Astrocyte (in vitro differentiated cells and primary cell): ENCODE measurements at regions not wholly inside any gene's neighbourhood (a gene's known extent, or its start where the extent isn't known, plus 50 kb on each side); places are given as distances from the start of the nearest gene placed in this dataset.

Experiments used
- DNase-seq: peaks from one replicate; pipeline ENCODE4 v3.0.0-alpha.2; 2010; ENCODE audit warnings: low read depth
- FAIRE-seq: peaks from 2 replicates; lab custom pipeline; 2011; peaks lifted over from hg19 to GRCh38; lab: Jason Lieb, UNC
- H2AFZ ChIP-seq: 2 replicates; pipeline ENCODE4 v1.6.0; 2012; ENCODE audit warnings: low read depth, low read length, inconsistent platforms
- H3K27ac ChIP-seq: 2 replicates; pipeline ENCODE4 v1.5.1; 2011; ENCODE audit warnings: low read depth, low read length, inconsistent platforms
- H3K27me3 ChIP-seq: 2 replicates; pipeline ENCODE4 v1.6.0; 2011; ENCODE audit warnings: low read length, inconsistent platforms; ENCODE audit not compliant: insufficient read depth
- H3K36me3 ChIP-seq: 2 replicates; pipeline ENCODE4 v1.5.1; 2011; ENCODE audit warnings: low read length, inconsistent platforms; ENCODE audit not compliant: insufficient read depth
- H3K4me1 ChIP-seq: 2 replicates; pipeline ENCODE4 v1.5.1; 2011; ENCODE audit warnings: low read length, inconsistent platforms; ENCODE audit not compliant: insufficient read depth
- H3K4me2 ChIP-seq: 2 replicates; pipeline ENCODE4 v1.6.0; 2012; ENCODE audit warnings: low read length, inconsistent platforms
- H3K4me3 ChIP-seq: 2 replicates; pipeline ENCODE4 v1.5.1; 2011; ENCODE audit warnings: low read depth, mild to moderate bottlenecking, low read length, inconsistent platforms; ENCODE audit not compliant: insufficient read depth
- H3K79me2 ChIP-seq: 2 replicates; pipeline ENCODE4 v1.6.0; 2012; ENCODE audit warnings: mild to moderate bottlenecking, low read length, inconsistent platforms; ENCODE audit not compliant: insufficient read depth
- H3K9ac ChIP-seq: 2 replicates; pipeline ENCODE4 v1.6.0; 2012; ENCODE audit warnings: mild to moderate bottlenecking, low read length, inconsistent platforms
- H3K9me3 ChIP-seq: 2 replicates; pipeline ENCODE4 v1.5.1; 2012; ENCODE audit warnings: low read depth, mild to moderate bottlenecking, low read length, inconsistent platforms; ENCODE audit not compliant: insufficient read depth
- H4K20me1 ChIP-seq: 2 replicates; pipeline ENCODE4 v1.6.0; 2012; ENCODE audit warnings: low read length, inconsistent platforms; ENCODE audit not compliant: insufficient read depth
- H3K27ac Mint-ChIP-seq: one replicate; pipeline ENCODE4 v1.8.0; 2021; ENCODE audit warnings: mild to moderate bottlenecking, mixed read lengths; ENCODE audit not compliant: unreplicated experiment
- H3K27me3 Mint-ChIP-seq: one replicate; pipeline ENCODE4 v1.8.0; 2021; ENCODE audit warnings: low read depth, mixed read lengths; ENCODE audit not compliant: unreplicated experiment
- H3K36me3 Mint-ChIP-seq: one replicate; pipeline ENCODE4 v1.8.0; 2021; ENCODE audit warnings: low read depth, mixed read lengths; ENCODE audit not compliant: unreplicated experiment
- H3K4me1 Mint-ChIP-seq: one replicate; pipeline ENCODE4 v1.8.0; 2021; ENCODE audit warnings: low read depth, mixed read lengths; ENCODE audit not compliant: unreplicated experiment
- H3K4me3 Mint-ChIP-seq: one replicate; pipeline ENCODE4 v1.8.0; 2021; ENCODE audit warnings: mild to moderate bottlenecking, moderate library complexity, mixed read lengths; ENCODE audit not compliant: unreplicated experiment
- H3K9me3 Mint-ChIP-seq: one replicate; pipeline ENCODE4 v1.8.0; 2021; ENCODE audit warnings: mild to moderate bottlenecking, mixed read lengths; ENCODE audit not compliant: unreplicated experiment
- CTCF ChIP-seq: IDR thresholded peaks from 2 replicates; pipeline ENCODE4 v1.5.1; 2011; ENCODE audit warnings: low read depth, mild to moderate bottlenecking, inconsistent platforms, low read length, moderate library complexity; ENCODE audit not compliant: insufficient read depth
- EZH2 ChIP-seq: IDR thresholded peaks from 2 replicates; pipeline ENCODE4 v1.6.1; 2012; ENCODE audit warnings: mild to moderate bottlenecking, low read length, inconsistent platforms; ENCODE audit not compliant: insufficient read depth

- H2AFZ ChIP-seq, result no peak overlapping the region
- Mint-ChIP-seq H3K9me3 (peaks cover 2% of the 10 kb centered on the region), H3K27ac (no peak overlapping the region), H3K36me3 (no peaks in the 10 kb centered on the region), H3K4me1 (no peaks in the 10 kb centered on the region), H3K27me3 (no peaks in the 10 kb centered on the region), H3K4me3 (no peak overlapping the region)
- DNase-seq (no peak), FAIRE-seq (no peak)
- H3K9ac ChIP-seq, result no peak overlapping the region
- H3K4me3 ChIP-seq, result no peak overlapping the region
- no peaks in the 10 kb centered on the region for H3K79me2 ChIP-seq
- TF ChIP-seq CTCF (no peak), EZH2 (no peak)
- no peak overlapping the region for H3K27ac ChIP-seq
- no peaks in the 10 kb centered on the region for H3K36me3 ChIP-seq
- no peaks in the 10 kb centered on the region for H4K20me1 ChIP-seq
- peaks cover 4% of the 10 kb centered on the region for H3K4me1 ChIP-seq
- no peaks in the 10 kb centered on the region for H3K9me3 ChIP-seq
- no peak overlapping the region for H3K4me2 ChIP-seq
- H3K27me3 ChIP-seq, result no peaks in the 10 kb centered on the region
Measured at GRCh38 chr13:72400856-72401255, 326.6 kb downstream of the MZT1 start.

GRCh38 chr13:72399351-72399750, 328.1 kb downstream of the MZT1 start:
- no peak overlapping the region for H3K4me2 ChIP-seq
- no peaks in the 10 kb centered on the region for H3K36me3 Mint-ChIP-seq

More at GRCh38 chr13:72399351-72399750, 328.1 kb downstream of the MZT1 start:
- H3K36me3 ChIP-seq, result no peaks in the 10 kb centered on the region
- H3K79me2 ChIP-seq, result no peaks in the 10 kb centered on the region
- H3K9ac ChIP-seq, result no peak overlapping the region
- no peaks in the 10 kb centered on the region for H3K27me3 ChIP-seq
- no peak overlapping the region for H2AFZ ChIP-seq
- TF ChIP-seq CTCF (no peak), EZH2 (no peak)
- no peaks in the 10 kb centered on the region for H4K20me1 ChIP-seq
- Mint-ChIP-seq H3K4me3 (no peak overlapping the region), H3K4me1 (no peaks in the 10 kb centered on the region), H3K9me3 (no peaks in the 10 kb centered on the region), H3K27me3 (no peaks in the 10 kb centered on the region), H3K27ac (no peak overlapping the region)
- no peak overlapping the region for H3K27ac ChIP-seq
- H3K4me3 ChIP-seq, result no peak overlapping the region
- FAIRE-seq (no peak), DNase-seq (no peak)
- peaks cover 4% of the 10 kb centered on the region for H3K4me1 ChIP-seq
- no peaks in the 10 kb centered on the region for H3K9me3 ChIP-seq
